Sciatic nerve (tissue), 2 donors: ENCODE measurements at regions not wholly inside any gene's neighbourhood (a gene's known extent, or its start where the extent isn't known, plus 50 kb on each side); places are given as distances from the start of the nearest gene placed in this dataset.
"Not testable (repeated sequence)": the region's sequence is repeated elsewhere in the genome, so short reads cannot be mapped to it uniquely, and the experiment has no call there.

Source experiments
- ATAC-seq: fragments of 200-7000 bp; cut with Tn5 transposase; one replicate; pipeline ENCODE4 v1.9.1; 2020; ENCODE audit warnings: mild to moderate bottlenecking, moderate library complexity
- DNase-seq: peaks from one replicate; pipeline ENCODE4 v3.0.0-alpha.2; 2020; ENCODE audit warnings: low spot score
- intact Hi-C: fragments of 100-400 bp; cut with DNase I; formaldehyde crosslinking; loops from one replicate; pipeline ENCODE4 v1.14.2; 2022
- donor health status: DM: no; HTN: no; CAD: no.
- donor health status: DM: no; HTN: no; CAD: no.

- DNase-seq, ATAC-seq, intact Hi-C loops: not testable (repeated sequence)
These were observed 454.3 kb upstream of the SLITRK6 start for GRCh38 chr13:86253497-86253896.

GRCh38 chr13:86255820-86256219 lies 456.6 kb upstream of the SLITRK6 start:
- DNase-seq, ATAC-seq, intact Hi-C loops: not testable (repeated sequence)

- intact Hi-C loops, result no loop called here
- DNase-seq, result no peak
- no peak for ATAC-seq
These were observed 470.3 kb upstream of the SLITRK6 start for GRCh38 chr13:86269511-86269910.

GRCh38 chr13:86282442-86282841 lies 483.2 kb upstream of the SLITRK6 start:
- intact Hi-C loops, result no loop called here
- DNase-seq (no peak), ATAC-seq (no peak)

- DNase-seq (no peak), ATAC-seq (no peak)
- intact Hi-C loops, result no loop called here
These were observed 483.8 kb upstream of the SLITRK6 start for GRCh38 chr13:86283031-86283430.

GRCh38 chr13:86298725-86299124 lies 499.5 kb upstream of the SLITRK6 start:
- intact Hi-C loops, result no loop called here
- DNase-seq, result no peak
- ATAC-seq, result no peak

GRCh38 chr13:86299128-86299527 lies 499.9 kb upstream of the SLITRK6 start:
- DNase-seq, result no peak
- intact Hi-C loops, result no loop called here
- no peak for ATAC-seq

- ATAC-seq, result no peak
- DNase-seq, result no peak
- intact Hi-C loops, result no loop called here
These were observed 510.7 kb upstream of the SLITRK6 start for GRCh38 chr13:86309881-86310280.

- ATAC-seq, result no peak
- DNase-seq, result no peak
- intact Hi-C loops, result no loop called here
These were observed 514.2 kb upstream of the SLITRK6 start for GRCh38 chr13:86313421-86313820.

- intact Hi-C loops, result no loop called here
- DNase-seq (no peak), ATAC-seq (no peak)
These were observed 519.2 kb upstream of the SLITRK6 start for GRCh38 chr13:86318450-86318849.

- DNase-seq, result no peak
- intact Hi-C loops, result no loop called here
- ATAC-seq, result no peak
These were observed 525.0 kb upstream of the SLITRK6 start for GRCh38 chr13:86324191-86324590.

- ATAC-seq (no peak), DNase-seq (no peak)
- intact Hi-C loops, result no loop called here
These were observed 556.1 kb upstream of the SLITRK6 start for GRCh38 chr13:86355301-86355700.

GRCh38 chr13:86357106-86357505 lies 557.9 kb upstream of the SLITRK6 start:
- intact Hi-C loops, result no loop called here
- DNase-seq, result no peak

GRCh38 chr13:86363749-86364148 lies 564.5 kb upstream of the SLITRK6 start:
- DNase-seq, intact Hi-C loops, ATAC-seq: not testable (repeated sequence)

More at GRCh38 chr13:86357106-86357505, 557.9 kb upstream of the SLITRK6 start:
- no peak for ATAC-seq

GRCh38 chr13:86368924-86369323 lies 569.7 kb upstream of the SLITRK6 start:
- DNase-seq, result no peak
- ATAC-seq, result no peak
- intact Hi-C loops, result no loop called here

GRCh38 chr13:86377451-86377850 lies 578.2 kb upstream of the SLITRK6 start:
- ATAC-seq (no peak), DNase-seq (no peak)
- intact Hi-C loops, result no loop called here

GRCh38 chr13:86378628-86379027 lies 579.4 kb upstream of the SLITRK6 start:
- intact Hi-C loops, result no loop called here
- no peak for DNase-seq
- no peak for ATAC-seq

GRCh38 chr13:86383151-86383550 lies 583.9 kb upstream of the SLITRK6 start:
- ATAC-seq (no peak), DNase-seq (no peak)
- intact Hi-C loops, result no loop called here

GRCh38 chr13:86383561-86383960 lies 584.3 kb upstream of the SLITRK6 start:
- no peak for DNase-seq
- intact Hi-C loops, result no loop called here
- no peak for ATAC-seq

GRCh38 chr13:86397635-86398034 lies 598.4 kb upstream of the SLITRK6 start:
- intact Hi-C loops, result no loop called here
- DNase-seq, result no peak
- ATAC-seq, result no peak

- no peak for DNase-seq
- no peak for ATAC-seq
- intact Hi-C loops, result no loop called here
These were observed 600.4 kb upstream of the SLITRK6 start for GRCh38 chr13:86399572-86399971.

GRCh38 chr13:86402500-86402899 lies 603.3 kb upstream of the SLITRK6 start:
- ATAC-seq (no peak), DNase-seq (no peak)
- intact Hi-C loops, result no loop called here
